HG03354 (cell line): ENCODE measurements at regions not wholly inside any gene's neighbourhood (a gene's known extent, or its start where the extent isn't known, plus 50 kb on each side); places are given as distances from the start of the nearest gene placed in this dataset.
A peak's percentile ranks its signal among the peaks of the same experiment; 100 is the strongest.

ENCODE experiments used
- ATAC-seq: cut with Tn5 transposase; IDR thresholded peaks from one replicate; pipeline ENCODE4 v1.9.1; 2021; ENCODE audit warnings: mild to moderate bottlenecking; ENCODE audit not compliant: unreplicated experiment, poor library complexity, severe bottlenecking

GRCh38 chr21:28793043-28793442 is 199.6 kb downstream of the LTN1 start:
- no peak for ATAC-seq

GRCh38 chr21:28791595-28792282 is 200.9 kb downstream of the LTN1 start:
- no peak for ATAC-seq

- ATAC-seq = no peak
Measured at GRCh38 chr21:28790335-28790734, 202.3 kb downstream of the LTN1 start.

- ATAC-seq = no peak
Measured at GRCh38 chr21:28789523-28789922, 203.2 kb downstream of the LTN1 start.

GRCh38 chr21:28788030-28788429 is 204.6 kb downstream of the LTN1 start:
- no peak for ATAC-seq

- ATAC-seq = no peak
Measured at GRCh38 chr21:28783641-28784185, 209.0 kb downstream of the LTN1 start.

- peak; percentile 90 for ATAC-seq
Measured at GRCh38 chr21:28781602-28782276, 210.9 kb downstream of the LTN1 start.

GRCh38 chr21:28779914-28780313 is 212.8 kb downstream of the LTN1 start:
- no peak for ATAC-seq

- ATAC-seq = no peak
Measured at GRCh38 chr21:28776251-28776650, 216.4 kb downstream of the LTN1 start.

- no peak for ATAC-seq
Measured at GRCh38 chr21:28775071-28775470, 217.6 kb downstream of the LTN1 start.

- no peak for ATAC-seq
Measured at GRCh38 chr21:28773036-28773435, 219.6 kb downstream of the LTN1 start.

GRCh38 chr21:28771790-28772501 is 220.7 kb downstream of the LTN1 start:
- ATAC-seq = no peak

- ATAC-seq = no peak
Measured at GRCh38 chr21:28770867-28771661, 221.6 kb downstream of the LTN1 start.

GRCh38 chr21:28769683-28770082 is 223.0 kb downstream of the LTN1 start:
- peak; percentile 74 for ATAC-seq

- no peak for ATAC-seq
Measured at GRCh38 chr21:28768753-28769152, 223.9 kb downstream of the LTN1 start.

GRCh38 chr21:28767523-28767922 is 225.2 kb downstream of the LTN1 start:
- no peak for ATAC-seq

- ATAC-seq = no peak
Measured at GRCh38 chr21:28763809-28764418, 228.8 kb downstream of the LTN1 start.

GRCh38 chr21:28762357-28762735 is 230.3 kb downstream of the LTN1 start:
- ATAC-seq = no peak

- ATAC-seq = no peak
Measured at GRCh38 chr21:28761674-28762356, 230.9 kb downstream of the LTN1 start.
